CD8-positive, alpha-beta memory T cell (primary cell): ENCODE measurements at regions not wholly inside any gene's neighbourhood (a gene's known extent, or its start where the extent isn't known, plus 50 kb on each side); places are given as distances from the start of the nearest gene placed in this dataset.
A peak's percentile ranks its signal among the peaks of the same experiment; 100 is the strongest.

Experiments
- CTCF ChIA-PET: fragments of 350-600 bp; sonication (Branson Sonifier 250); formaldehyde crosslinking; loops from one replicate; lab custom pipeline; 2021; ENCODE audit warnings: antibody characterized with exemption; lab: Charles Lee
- POLR2A ChIA-PET: fragments of 350-600 bp; sonication (Branson Sonifier 250); formaldehyde crosslinking; loops from one replicate; lab custom pipeline; 2021; ENCODE audit warnings: antibody characterized with exemption; lab: Charles Lee
- DNase-seq, 5 donors: peaks; one replicate each; pipeline versions ENCODE4 v3.0.0 to v3.0.0-alpha.2; 2020 to 2022; ENCODE audit warnings: mixed read lengths in 1 of 5
- H3K27ac ChIP-seq: one replicate; pipeline ENCODE4 v1.7.0; 2013; ENCODE audit warnings: low read depth, mild to moderate bottlenecking, low read length, moderate library complexity
- H3K27me3 ChIP-seq: 2 replicates; pipeline ENCODE4 v1.7.0; 2013; ENCODE audit warnings: low read length, mild to moderate bottlenecking; ENCODE audit not compliant: insufficient read depth, poor library complexity, severe bottlenecking
- H3K36me3 ChIP-seq: 2 replicates; pipeline ENCODE4 v1.7.0; 2013; ENCODE audit warnings: mild to moderate bottlenecking, low read length, moderate library complexity; ENCODE audit not compliant: insufficient read depth
- H3K4me1 ChIP-seq: 2 replicates; pipeline ENCODE4 v1.7.0; 2013; ENCODE audit warnings: mild to moderate bottlenecking, low read length, moderate library complexity; ENCODE audit not compliant: insufficient read depth
- H3K4me3 ChIP-seq: 2 replicates; pipeline ENCODE4 v1.7.0; 2013; ENCODE audit warnings: mild to moderate bottlenecking, low read length
- H3K9me3 ChIP-seq: 2 replicates; pipeline ENCODE4 v1.7.0; 2013; ENCODE audit warnings: mild to moderate bottlenecking, low read length
- H3K27ac Mint-ChIP-seq, 8 donors: one replicate each; pipeline ENCODE4 v1.8.0; 2020 to 2021; ENCODE audit warnings: mixed read lengths in 8 of 8, mild to moderate bottlenecking in 6 of 8, inconsistent platforms in 3 of 8, moderate library complexity in 3 of 8
- H3K27me3 Mint-ChIP-seq, 2 donors: one replicate each; pipeline ENCODE4 v1.8.0; 2020 to 2021; ENCODE audit warnings: mixed read lengths in 2 of 2, mild to moderate bottlenecking in 1 of 2, moderate library complexity in 1 of 2
- H3K36me3 Mint-ChIP-seq, 3 donors: one replicate each; pipeline ENCODE4 v1.8.0; 2020 to 2021; ENCODE audit warnings: mixed read lengths in 3 of 3, inconsistent platforms in 1 of 3, mild to moderate bottlenecking in 1 of 3
- H3K4me1 Mint-ChIP-seq, 3 donors: one replicate each; pipeline ENCODE4 v1.8.0; 2020 to 2021; ENCODE audit warnings: mixed read lengths in 3 of 3, inconsistent platforms in 1 of 3, mild to moderate bottlenecking in 1 of 3
- H3K4me3 Mint-ChIP-seq, 7 donors: one replicate each; pipeline ENCODE4 v1.8.0; 2020 to 2021; ENCODE audit warnings: mixed read lengths in 7 of 7, mild to moderate bottlenecking in 6 of 7, moderate library complexity in 4 of 7, inconsistent platforms in 2 of 7
- H3K9me3 Mint-ChIP-seq, 5 donors: one replicate each; pipeline ENCODE4 v1.8.0; 2020 to 2022; ENCODE audit warnings: mixed read lengths in 5 of 5, mild to moderate bottlenecking in 3 of 5, moderate library complexity in 2 of 5, inconsistent platforms in 1 of 5

DNA sequence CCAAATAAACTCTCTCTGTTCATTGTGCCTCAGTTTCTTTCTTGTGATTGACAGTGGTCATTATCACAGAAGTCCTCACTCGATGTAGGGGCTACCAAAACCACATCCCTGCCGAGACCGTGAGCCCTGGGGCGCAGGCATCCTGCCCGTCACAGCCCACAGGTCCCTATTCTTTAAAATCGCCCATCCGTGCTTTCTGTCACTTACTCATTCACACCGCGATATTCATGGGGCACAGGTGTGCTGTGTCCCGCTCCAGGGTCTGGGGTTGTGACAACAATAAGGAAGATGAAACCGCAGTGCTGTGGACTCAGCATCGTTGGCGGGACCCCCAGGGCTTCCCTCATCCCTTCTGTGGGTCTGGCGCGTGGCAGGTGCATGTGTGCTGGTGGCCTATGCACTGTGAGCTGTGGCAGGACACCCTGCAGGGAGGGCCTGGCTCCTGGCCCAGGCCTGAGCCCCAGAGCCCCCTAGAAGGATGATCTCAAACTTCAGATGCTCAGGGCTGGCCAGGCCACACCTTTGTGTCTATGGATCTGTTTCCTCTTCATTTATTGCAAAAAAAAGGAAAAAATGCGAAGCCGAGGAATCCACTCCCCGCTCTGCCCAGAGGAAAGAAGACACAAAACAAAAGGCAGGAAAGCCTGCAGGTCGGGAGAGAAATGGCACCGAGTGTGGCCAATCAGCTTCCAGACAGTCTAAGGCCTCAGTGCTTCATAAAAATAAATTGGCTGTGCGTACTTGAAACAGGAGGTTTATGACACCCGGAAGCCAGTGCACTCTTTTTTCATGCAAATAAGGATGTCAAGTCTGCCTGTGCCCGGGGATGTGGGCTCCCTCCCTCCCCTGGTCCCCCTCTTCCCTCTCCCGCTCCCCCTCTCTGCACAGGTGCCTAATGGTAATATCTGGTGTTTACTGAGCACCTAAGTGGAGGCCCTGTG, 109.5 kb upstream of the ADRA2C start:
- Mint-ChIP-seq H3K4me1 (no peaks in the 10 kb centered on the region), H3K9me3 (no peaks in the 10 kb centered on the region), H3K4me3 (no peak overlapping the region), H3K27ac (peak overlapping the region in 1 of 8 donors; percentile 66), H3K27me3 (peaks cover 13 to 34% of the 10 kb centered on the region in 2 donors), H3K36me3 (no peaks in the 10 kb centered on the region)
- no peak for DNase-seq
- Histone ChIP-seq H3K4me1 (no peaks in the 10 kb centered on the region), H3K9me3 (no peaks in the 10 kb centered on the region), H3K4me3 (no peak overlapping the region), H3K36me3 (no peaks in the 10 kb centered on the region), H3K27ac (no peak overlapping the region), H3K27me3 (no peaks in the 10 kb centered on the region)
- POLR2A ChIA-PET = no interaction called here
- CTCF ChIA-PET = no interaction called here

DNA sequence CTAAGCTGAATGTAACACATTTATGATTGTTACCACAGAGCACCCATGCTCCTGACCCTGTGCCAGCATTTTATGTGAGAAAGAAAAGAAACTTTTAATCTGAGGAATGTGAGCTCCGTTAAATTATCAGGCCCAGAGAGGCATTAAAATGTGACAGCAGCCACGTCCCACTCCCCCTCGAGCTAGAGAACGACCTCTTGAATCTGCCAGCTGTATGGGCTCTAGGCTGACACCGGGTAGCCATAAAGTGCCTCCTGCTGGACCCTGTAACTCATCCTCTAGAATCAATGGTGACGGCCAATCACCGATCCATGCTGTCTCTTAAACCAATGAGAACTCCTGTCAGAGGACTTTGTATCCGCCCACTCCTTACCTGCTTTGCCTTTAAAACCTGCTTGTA, 110.2 kb upstream of the ADRA2C start:
- no peak for DNase-seq
- H3K9me3 ChIP-seq = no peaks in the 10 kb centered on the region
- H3K9me3 Mint-ChIP-seq = no peaks in the 10 kb centered on the region
- H3K36me3 ChIP-seq = no peaks in the 10 kb centered on the region
- H3K4me3 Mint-ChIP-seq = no peak overlapping the region
- H3K27ac ChIP-seq = no peak overlapping the region
- H3K4me3 ChIP-seq = no peak overlapping the region
- CTCF ChIA-PET = no interaction called here
- POLR2A ChIA-PET = no interaction called here
- no peaks in the 10 kb centered on the region for H3K4me1 ChIP-seq
- peak overlapping the region in 1 of 8 donors; percentile 33 for H3K27ac Mint-ChIP-seq
- H3K27me3 ChIP-seq = no peaks in the 10 kb centered on the region
- no peaks in the 10 kb centered on the region for H3K4me1 Mint-ChIP-seq
- no peaks in the 10 kb centered on the region for H3K36me3 Mint-ChIP-seq
- peaks cover 14 to 33% of the 10 kb centered on the region in 2 donors for H3K27me3 Mint-ChIP-seq

GRCh38 chr4:3655485-3655884, 110.7 kb upstream of the ADRA2C start:
- Histone ChIP-seq H3K9me3 (no peaks in the 10 kb centered on the region), H3K4me3 (no peak overlapping the region), H3K4me1 (no peaks in the 10 kb centered on the region), H3K27ac (no peak overlapping the region), H3K27me3 (no peaks in the 10 kb centered on the region), H3K36me3 (no peaks in the 10 kb centered on the region)
- CTCF ChIA-PET = no interaction called here
- Mint-ChIP-seq H3K4me3 (no peak overlapping the region), H3K27me3 (peaks cover 13 to 28% of the 10 kb centered on the region in 2 donors), H3K9me3 (no peaks in the 10 kb centered on the region), H3K36me3 (no peaks in the 10 kb centered on the region), H3K4me1 (no peaks in the 10 kb centered on the region), H3K27ac (no peak overlapping the region)
- POLR2A ChIA-PET = no interaction called here
- no peak for DNase-seq

DNA sequence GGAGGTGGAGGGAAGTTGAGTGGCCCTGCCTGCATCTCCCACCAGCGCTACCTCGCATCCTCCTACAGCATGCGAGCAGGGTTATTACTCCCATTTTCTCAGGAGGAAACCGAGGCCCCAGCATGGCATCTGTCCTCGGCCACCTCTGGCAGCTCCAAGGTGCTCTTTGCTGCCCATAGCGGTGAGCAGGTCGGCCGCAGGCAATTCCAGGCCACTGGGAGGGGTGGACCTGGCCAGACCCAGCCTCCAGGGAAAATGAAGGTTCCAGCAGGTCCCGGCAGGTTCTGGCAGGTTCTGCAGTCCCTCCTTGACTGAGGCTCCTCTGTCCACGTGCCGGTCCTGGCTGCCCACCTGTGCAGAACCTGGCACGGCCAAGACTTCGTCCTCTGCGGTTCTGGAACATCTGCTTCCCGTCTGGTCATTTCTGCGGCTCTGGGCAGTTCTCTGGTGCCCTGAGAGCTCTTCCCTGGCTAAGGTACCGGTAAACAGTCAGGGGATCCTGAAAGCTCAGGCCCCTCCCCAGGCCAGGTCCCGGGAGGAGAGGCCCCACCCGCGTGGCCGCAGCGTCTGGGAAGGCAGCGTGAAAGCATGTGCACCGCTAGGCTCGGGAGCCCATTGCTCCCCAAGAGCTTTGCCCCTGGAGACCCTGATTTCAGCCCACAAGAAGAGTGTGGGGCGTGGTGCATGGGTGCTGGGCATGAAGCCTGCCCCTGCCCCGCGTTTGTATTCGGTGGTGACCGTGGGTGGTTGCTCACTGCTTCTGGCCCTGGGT, 112.0 kb upstream of the ADRA2C start:
- no peaks in the 10 kb centered on the region for H3K27me3 ChIP-seq
- no peak overlapping the region for H3K27ac ChIP-seq
- H3K4me1 ChIP-seq = no peaks in the 10 kb centered on the region
- H3K9me3 Mint-ChIP-seq = no peaks in the 10 kb centered on the region
- no peak overlapping the region for H3K4me3 ChIP-seq
- H3K36me3 Mint-ChIP-seq = no peaks in the 10 kb centered on the region
- ChIA-PET CTCF (no interaction called here), POLR2A (no interaction called here)
- H3K27ac Mint-ChIP-seq = no peak overlapping the region
- H3K9me3 ChIP-seq = no peaks in the 10 kb centered on the region
- H3K4me3 Mint-ChIP-seq = no peak overlapping the region
- H3K27me3 Mint-ChIP-seq = peaks cover 15 to 21% of the 10 kb centered on the region in 2 donors
- H3K4me1 Mint-ChIP-seq = no peaks in the 10 kb centered on the region
- H3K36me3 ChIP-seq = no peaks in the 10 kb centered on the region
- DNase-seq = no peak

DNA sequence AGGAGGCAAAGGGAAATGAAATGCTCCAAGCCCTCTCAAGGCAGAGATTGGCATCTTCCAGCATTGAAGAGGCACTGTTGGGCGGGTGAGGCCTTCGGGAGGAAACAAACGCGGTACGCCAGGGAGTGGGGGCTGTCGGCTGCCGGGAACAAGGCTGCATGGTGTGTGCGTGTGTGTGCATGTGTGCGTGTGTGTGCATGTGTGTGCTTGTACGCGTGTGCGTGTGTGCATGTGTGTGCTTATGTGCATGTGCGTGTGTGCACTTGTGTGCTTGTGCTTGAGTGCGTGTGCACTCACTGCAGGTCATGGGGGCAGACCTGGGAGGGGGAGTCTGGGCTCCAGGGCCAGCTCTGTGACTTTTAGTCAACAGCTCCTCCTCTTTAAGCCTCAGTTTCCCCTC, 113.6 kb upstream of the ADRA2C start:
- H3K36me3 ChIP-seq = no peaks in the 10 kb centered on the region
- no peaks in the 10 kb centered on the region for H3K4me1 ChIP-seq
- Mint-ChIP-seq H3K4me3 (no peak overlapping the region), H3K27me3 (peaks cover 12 to 13% of the 10 kb centered on the region in 2 donors), H3K4me1 (no peaks in the 10 kb centered on the region), H3K36me3 (no peaks in the 10 kb centered on the region), H3K27ac (no peak overlapping the region), H3K9me3 (no peaks in the 10 kb centered on the region)
- no peaks in the 10 kb centered on the region for H3K27me3 ChIP-seq
- ChIA-PET POLR2A (no interaction called here), CTCF (no interaction called here)
- H3K9me3 ChIP-seq = no peaks in the 10 kb centered on the region
- DNase-seq = no peak
- no peak overlapping the region for H3K27ac ChIP-seq
- H3K4me3 ChIP-seq = no peak overlapping the region

- no peaks in the 10 kb centered on the region for H3K9me3 ChIP-seq
- no peaks in the 10 kb centered on the region for H3K4me1 Mint-ChIP-seq
- H3K4me3 ChIP-seq = no peak overlapping the region
- H3K4me3 Mint-ChIP-seq = no peak overlapping the region
- ChIA-PET CTCF (no interaction called here), POLR2A (no interaction called here)
- H3K36me3 ChIP-seq = no peaks in the 10 kb centered on the region
- H3K27ac Mint-ChIP-seq = no peak overlapping the region
- H3K9me3 Mint-ChIP-seq = no peaks in the 10 kb centered on the region
- no peaks in the 10 kb centered on the region for H3K4me1 ChIP-seq
- H3K36me3 Mint-ChIP-seq = no peaks in the 10 kb centered on the region
- H3K27ac ChIP-seq = no peak overlapping the region
- H3K27me3 Mint-ChIP-seq = peaks cover 9 to 12% of the 10 kb centered on the region in 2 donors
- DNase-seq = no peak
- H3K27me3 ChIP-seq = no peaks in the 10 kb centered on the region
Measured at GRCh38 chr4:3651267-3651845, 114.8 kb upstream of the ADRA2C start.

DNA sequence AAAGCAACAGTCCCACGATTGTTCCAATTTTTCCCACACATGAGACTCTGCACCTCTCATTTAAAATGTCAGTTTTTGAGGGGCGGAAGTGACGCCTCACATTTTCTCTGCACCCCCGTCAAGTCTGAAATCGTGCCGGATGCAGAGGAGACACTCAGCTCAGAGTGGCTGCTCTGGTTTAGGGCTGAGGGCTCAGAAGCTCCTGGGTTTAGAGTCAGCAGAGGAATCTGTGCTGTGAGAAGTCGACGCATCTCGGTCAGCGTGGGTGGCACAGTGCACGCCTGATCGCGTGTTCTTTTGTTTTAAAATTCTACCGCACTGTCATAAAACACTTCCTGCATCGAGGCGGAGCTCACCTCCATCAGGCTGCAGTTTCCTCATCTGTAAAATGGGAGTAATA, 116.7 kb upstream of the ADRA2C start:
- no peak for DNase-seq
- H3K27me3 ChIP-seq = no peaks in the 10 kb centered on the region
- no peaks in the 10 kb centered on the region for H3K4me1 ChIP-seq
- no peaks in the 10 kb centered on the region for H3K9me3 ChIP-seq
- H3K27ac Mint-ChIP-seq = no peak overlapping the region
- ChIA-PET POLR2A (no interaction called here), CTCF (no interaction called here)
- no peaks in the 10 kb centered on the region for H3K4me1 Mint-ChIP-seq
- H3K36me3 Mint-ChIP-seq = no peaks in the 10 kb centered on the region
- H3K9me3 Mint-ChIP-seq = no peaks in the 10 kb centered on the region
- no peaks in the 10 kb centered on the region for H3K36me3 ChIP-seq
- H3K27me3 Mint-ChIP-seq = peaks cover 5 to 9% of the 10 kb centered on the region in 2 donors
- no peak overlapping the region for H3K4me3 Mint-ChIP-seq
- no peak overlapping the region for H3K4me3 ChIP-seq
- no peak overlapping the region for H3K27ac ChIP-seq

GRCh38 chr4:3648731-3649130, 116.5 kb upstream of the LRPAP1 start:
- no peaks in the 10 kb centered on the region for H3K4me1 Mint-ChIP-seq
- no peak overlapping the region for H3K4me3 ChIP-seq
- H3K9me3 ChIP-seq = no peaks in the 10 kb centered on the region
- no peaks in the 10 kb centered on the region for H3K27me3 ChIP-seq
- H3K27ac ChIP-seq = no peak overlapping the region
- no peak for DNase-seq
- H3K27ac Mint-ChIP-seq = no peak overlapping the region
- ChIA-PET CTCF (no interaction called here), POLR2A (no interaction called here)
- H3K36me3 Mint-ChIP-seq = no peaks in the 10 kb centered on the region
- H3K4me3 Mint-ChIP-seq = no peak overlapping the region
- H3K4me1 ChIP-seq = no peaks in the 10 kb centered on the region
- H3K36me3 ChIP-seq = no peaks in the 10 kb centered on the region
- peaks cover 2 to 9% of the 10 kb centered on the region in 2 donors for H3K27me3 Mint-ChIP-seq
- H3K9me3 Mint-ChIP-seq = no peaks in the 10 kb centered on the region
